ENCODE measurements at regions not wholly inside any gene's neighbourhood (a gene's known extent, or its start where the extent isn't known, plus 50 kb on each side); places are given as distances from the start of the nearest gene placed in this dataset.

DNA sequence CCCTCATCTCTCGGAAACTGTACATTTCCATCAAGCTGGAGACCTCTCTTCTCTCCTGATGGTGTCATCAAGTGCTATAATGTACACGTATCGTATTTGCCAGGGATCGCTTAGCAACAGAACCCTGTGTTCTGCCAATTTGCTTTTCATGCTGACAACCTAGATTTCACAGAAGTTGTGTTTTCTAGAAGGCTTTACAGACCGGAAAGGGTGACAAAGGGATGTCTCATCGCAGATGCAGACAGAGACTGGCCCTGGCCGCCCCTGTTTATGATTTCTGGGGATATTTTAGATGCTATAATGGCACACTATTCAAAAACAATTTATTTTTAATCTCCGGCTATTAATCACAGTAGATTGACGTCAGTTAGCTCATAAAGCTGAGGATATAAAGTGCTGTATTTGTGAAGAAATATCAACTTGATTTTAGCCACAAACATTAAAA, 291.4 kb downstream of the IRS2 start:
- Mint-ChIP-seq H3K4me1 (no peaks in the 10 kb centered on the region), H3K27me3 (no peaks in the 10 kb centered on the region), H3K27ac (no peak overlapping the region), H3K4me3 (no peak overlapping the region), H3K9me3 (no peaks in the 10 kb centered on the region), H3K36me3 (ENCODE audit: low read depth) (no peaks in the 10 kb centered on the region)
- POLR2A ChIA-PET = no interaction called here
- CTCF ChIA-PET = no interaction called here
- DNase-seq = no peak

DNA sequence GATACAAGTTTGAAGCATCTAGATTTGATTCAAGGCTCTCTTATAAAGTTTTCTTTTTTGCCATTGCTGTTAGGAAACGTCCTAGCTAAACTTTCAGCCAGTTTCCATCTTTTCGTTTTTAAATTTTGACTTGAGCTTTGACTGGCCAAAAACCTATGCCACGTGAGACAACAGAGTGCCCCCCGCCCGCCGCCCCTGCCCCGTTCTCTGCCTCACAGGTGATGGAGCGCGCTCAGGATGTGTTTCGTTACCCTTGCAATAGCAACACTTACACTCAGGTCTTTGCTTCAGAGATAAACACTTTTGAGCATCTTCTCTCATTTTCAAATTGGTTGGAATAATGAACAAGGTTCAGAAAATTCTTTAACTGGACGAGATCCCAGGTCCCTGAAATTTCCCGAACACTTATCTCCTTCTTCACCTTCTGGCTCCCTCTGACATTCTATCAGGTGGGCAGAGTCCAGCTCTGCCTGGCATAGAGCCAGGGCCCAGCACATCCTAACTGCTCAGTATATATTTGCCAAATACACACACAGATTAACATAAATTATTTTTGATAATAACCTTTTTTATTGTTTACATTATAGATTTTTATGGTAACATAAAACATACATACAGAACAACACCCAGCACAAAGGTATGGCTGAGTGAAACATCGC, 301.1 kb downstream of the IRS2 start:
- Mint-ChIP-seq H3K27ac (no peak overlapping the region), H3K4me3 (no peak overlapping the region), H3K4me1 (no peaks in the 10 kb centered on the region), H3K27me3 (no peaks in the 10 kb centered on the region), H3K36me3 (ENCODE audit: low read depth) (no peaks in the 10 kb centered on the region), H3K9me3 (no peaks in the 10 kb centered on the region)
- CTCF ChIA-PET = no interaction called here
- POLR2A ChIA-PET = no interaction called here
- DNase-seq = no peak

DNA sequence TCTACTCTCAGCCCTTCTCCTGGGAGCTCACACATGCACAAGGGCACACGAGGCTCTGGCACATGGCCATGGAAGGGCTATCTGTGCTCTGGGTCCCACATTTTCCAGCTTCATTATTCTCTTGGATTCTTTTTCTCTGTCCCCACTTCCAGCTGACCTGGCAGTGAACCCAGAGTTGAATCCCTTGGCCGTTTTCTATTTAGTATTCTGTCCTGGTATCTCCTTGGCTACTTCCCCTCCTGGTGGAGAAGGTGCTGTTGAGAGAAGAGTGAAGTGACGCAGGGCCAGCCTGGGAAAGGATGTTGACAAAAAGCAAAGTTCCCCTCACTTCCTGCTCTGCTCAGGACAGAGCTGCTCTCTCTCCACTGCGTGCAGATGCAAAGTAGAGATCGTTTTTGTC, 303.1 kb downstream of the IRS2 start:
- H3K27me3 Mint-ChIP-seq = no peaks in the 10 kb centered on the region
- no peaks in the 10 kb centered on the region for H3K4me1 Mint-ChIP-seq
- DNase-seq = no peak
- H3K36me3 Mint-ChIP-seq (ENCODE audit: low read depth) = no peaks in the 10 kb centered on the region
- H3K9me3 Mint-ChIP-seq = no peaks in the 10 kb centered on the region
- ChIA-PET CTCF (no interaction called here), POLR2A (no interaction called here)
- no peak overlapping the region for H3K27ac Mint-ChIP-seq
- H3K4me3 Mint-ChIP-seq = no peak overlapping the region

DNA sequence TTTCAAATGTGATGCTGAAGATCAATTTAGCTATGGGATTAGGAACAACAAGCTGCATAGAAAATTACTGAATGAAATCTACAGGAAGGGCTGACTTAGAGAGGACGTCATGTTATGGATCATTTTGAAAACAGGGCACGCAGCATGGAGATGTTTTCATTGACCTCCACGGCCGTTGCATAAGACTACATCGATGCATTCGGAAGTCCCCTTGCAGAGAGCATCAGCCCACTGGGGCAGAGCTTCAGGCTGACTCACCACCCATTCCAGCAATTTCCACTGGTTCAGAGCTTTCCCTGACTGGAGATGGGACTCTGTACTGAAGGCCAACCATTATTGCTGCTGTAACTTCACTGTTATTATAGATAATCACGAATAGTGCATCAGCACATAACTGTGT, 305.3 kb downstream of the IRS2 start:
- no peak overlapping the region for H3K4me3 Mint-ChIP-seq
- H3K36me3 Mint-ChIP-seq (ENCODE audit: low read depth) = no peaks in the 10 kb centered on the region
- CTCF ChIA-PET = interaction anchor here (0.9 kb wide), 1 partner anchor 635 kb away, joined by 4 read pairs; no protein-coding TSS in a partner anchor
- POLR2A ChIA-PET = no interaction called here
- no peaks in the 10 kb centered on the region for H3K4me1 Mint-ChIP-seq
- no peak overlapping the region for H3K27ac Mint-ChIP-seq
- H3K9me3 Mint-ChIP-seq = no peaks in the 10 kb centered on the region
- no peaks in the 10 kb centered on the region for H3K27me3 Mint-ChIP-seq
- DNase-seq = no peak

DNA sequence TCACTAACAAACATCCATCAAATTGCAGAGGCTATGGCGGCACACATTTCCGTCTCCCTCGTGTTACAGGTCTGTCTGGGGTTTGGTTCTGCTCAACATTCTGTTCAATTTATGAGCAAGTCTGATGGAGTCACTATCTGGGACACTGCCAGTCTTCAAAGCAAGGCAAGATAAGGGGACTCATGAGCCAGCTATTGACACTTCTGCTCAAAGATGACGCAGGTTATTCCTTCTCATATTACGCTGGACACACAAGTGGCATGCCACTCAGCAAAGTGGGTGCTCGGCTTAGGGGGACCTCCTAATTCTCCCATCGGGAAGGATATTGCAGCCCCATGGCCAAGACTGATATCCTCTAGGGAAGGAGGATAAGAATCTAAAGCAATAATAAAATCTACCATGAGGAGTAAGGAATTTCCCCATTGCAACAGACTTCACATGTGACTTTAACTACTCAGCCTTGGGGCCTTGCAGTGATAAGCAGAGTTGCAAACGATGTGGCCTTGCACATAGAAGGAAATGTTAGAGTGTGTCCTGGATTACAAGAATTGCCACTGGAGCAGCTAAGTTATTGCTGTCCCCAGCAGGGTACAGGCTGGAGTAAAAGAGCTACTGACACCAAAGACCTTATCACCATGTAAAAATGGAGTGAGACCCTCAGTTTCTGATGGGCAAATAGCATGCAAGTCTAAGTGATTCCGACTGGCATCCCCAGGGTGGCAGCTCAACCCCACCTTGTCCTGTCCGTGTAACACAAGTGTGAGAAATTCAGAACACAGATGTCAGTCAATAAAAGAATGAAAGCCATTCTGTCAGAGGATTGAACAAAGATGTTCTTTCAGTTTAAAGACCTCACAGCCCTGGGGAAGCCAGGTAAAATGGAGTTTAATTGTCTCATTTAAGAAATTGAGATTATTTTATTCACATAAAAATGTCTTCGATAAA, 306.1 kb downstream of the IRS2 start:
- CTCF ChIA-PET = interaction anchor here (0.9 kb wide), 1 partner anchor 636 kb away, joined by 4 read pairs; no protein-coding TSS in a partner anchor
- Mint-ChIP-seq H3K4me3 (no peak overlapping the region), H3K27ac (no peak overlapping the region), H3K36me3 (ENCODE audit: low read depth) (no peaks in the 10 kb centered on the region), H3K9me3 (no peaks in the 10 kb centered on the region), H3K27me3 (no peaks in the 10 kb centered on the region), H3K4me1 (no peaks in the 10 kb centered on the region)
- POLR2A ChIA-PET = no interaction called here
- DNase-seq = no peak

DNA sequence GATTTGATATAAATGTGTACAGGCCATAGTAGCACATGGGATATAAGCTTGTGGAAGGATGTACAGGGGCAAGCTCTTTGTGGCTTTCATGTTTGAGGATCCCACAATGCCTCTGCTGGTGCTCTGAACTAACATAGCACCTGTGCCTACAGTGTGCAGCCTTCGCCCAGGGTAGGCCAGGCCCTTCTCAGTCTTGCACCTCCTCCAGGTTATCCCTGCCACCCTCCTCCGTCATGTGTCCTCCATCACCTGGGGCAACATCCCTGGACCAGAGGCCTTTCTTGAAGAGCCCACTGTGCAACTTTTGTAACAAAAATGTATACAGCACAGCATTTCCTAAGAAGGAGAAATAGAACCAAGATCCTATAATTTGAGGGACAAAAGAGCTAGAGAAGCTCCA, 306.8 kb downstream of the IRS2 start:
- Mint-ChIP-seq H3K27me3 (no peaks in the 10 kb centered on the region), H3K4me1 (no peaks in the 10 kb centered on the region), H3K27ac (no peak overlapping the region)

DNA sequence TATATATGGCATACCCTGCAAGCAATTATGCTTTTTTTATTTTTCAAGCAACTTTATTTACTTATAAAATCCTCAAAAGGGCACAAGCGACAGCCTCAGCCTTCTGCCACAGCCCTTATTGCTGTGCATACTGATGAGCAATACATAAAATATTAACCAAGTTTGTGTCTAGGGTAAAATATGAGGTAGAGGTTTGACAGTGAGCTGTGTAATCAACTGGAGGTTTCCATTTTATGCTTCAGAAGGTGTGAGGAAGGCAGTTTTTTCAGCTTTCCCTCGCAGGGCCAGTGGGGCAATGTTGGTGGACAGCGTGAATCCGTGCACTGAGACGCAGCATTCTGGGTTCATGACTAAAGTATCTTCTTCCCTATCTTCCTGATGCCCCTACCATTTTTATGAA, 310.4 kb downstream of the IRS2 start:
- Mint-ChIP-seq H3K27ac (no peak overlapping the region), H3K36me3 (ENCODE audit: low read depth) (no peaks in the 10 kb centered on the region), H3K27me3 (no peaks in the 10 kb centered on the region), H3K9me3 (no peaks in the 10 kb centered on the region), H3K4me3 (no peak overlapping the region), H3K4me1 (no peaks in the 10 kb centered on the region)
- POLR2A ChIA-PET = no interaction called here
- DNase-seq = no peak
- CTCF ChIA-PET = no interaction called here

More for the DNA sequence above, 306.8 kb downstream of the IRS2 start:
- H3K4me3 Mint-ChIP-seq = no peak overlapping the region
- ChIA-PET POLR2A (no interaction called here), CTCF (no interaction called here)
- no peaks in the 10 kb centered on the region for H3K9me3 Mint-ChIP-seq
- no peak for DNase-seq
- no peaks in the 10 kb centered on the region for H3K36me3 Mint-ChIP-seq (ENCODE audit: low read depth)

DNA sequence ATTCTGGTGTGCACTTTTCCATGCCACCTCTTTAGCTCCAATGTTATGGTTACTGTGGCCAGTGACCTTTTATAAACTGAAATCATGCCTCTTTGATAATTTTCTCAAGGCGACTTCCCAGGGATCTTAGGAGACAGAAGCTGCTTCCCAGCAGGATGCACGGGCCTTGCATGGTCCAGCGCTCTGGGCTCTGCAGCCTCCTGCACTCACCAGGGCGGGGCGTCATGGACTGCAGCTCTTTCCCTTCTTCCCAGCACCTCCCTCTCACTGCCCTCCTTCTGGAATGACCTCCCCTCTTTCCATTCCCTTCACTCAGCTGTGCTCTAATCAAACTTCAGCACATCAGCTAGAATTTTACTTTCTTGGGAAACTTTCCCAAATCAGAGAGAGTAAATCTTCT, 318.3 kb downstream of the IRS2 start:
- Mint-ChIP-seq H3K4me1 (no peaks in the 10 kb centered on the region), H3K36me3 (ENCODE audit: low read depth) (no peaks in the 10 kb centered on the region), H3K4me3 (no peak overlapping the region), H3K27ac (no peak overlapping the region), H3K9me3 (no peaks in the 10 kb centered on the region), H3K27me3 (no peaks in the 10 kb centered on the region)
- DNase-seq = no peak
- CTCF ChIA-PET = interaction anchor here (1.2 kb wide), 1 partner anchor 11 kb away, joined by 3 read pairs; no protein-coding TSS in a partner anchor
- POLR2A ChIA-PET = no interaction called here

DNA sequence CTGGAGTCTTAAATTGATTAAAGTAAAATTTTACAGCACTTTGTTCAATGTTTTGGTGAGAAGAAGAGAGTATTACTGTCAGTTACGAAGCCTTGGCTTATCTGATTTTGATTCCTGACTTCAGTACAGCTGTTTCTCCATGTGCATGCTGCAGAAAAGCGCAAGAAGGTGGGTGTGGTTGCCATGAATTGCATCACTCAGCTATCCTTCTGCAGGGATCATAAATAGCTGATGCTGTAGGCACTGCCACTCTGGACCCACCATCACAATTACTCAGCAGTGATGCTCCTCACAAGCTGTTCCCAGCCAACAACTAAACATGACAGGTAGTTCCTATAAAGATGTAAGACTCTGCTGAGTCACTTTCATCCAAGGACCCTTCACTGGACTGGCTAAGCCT, 321.2 kb downstream of the IRS2 start:
- H3K4me3 Mint-ChIP-seq = no peak overlapping the region
- H3K27ac Mint-ChIP-seq = no peak overlapping the region
- no peaks in the 10 kb centered on the region for H3K27me3 Mint-ChIP-seq
- ChIA-PET CTCF (no interaction called here), POLR2A (no interaction called here)
- H3K36me3 Mint-ChIP-seq (ENCODE audit: low read depth) = no peaks in the 10 kb centered on the region
- no peak for DNase-seq
- H3K9me3 Mint-ChIP-seq = no peaks in the 10 kb centered on the region
- no peaks in the 10 kb centered on the region for H3K4me1 Mint-ChIP-seq

DNA sequence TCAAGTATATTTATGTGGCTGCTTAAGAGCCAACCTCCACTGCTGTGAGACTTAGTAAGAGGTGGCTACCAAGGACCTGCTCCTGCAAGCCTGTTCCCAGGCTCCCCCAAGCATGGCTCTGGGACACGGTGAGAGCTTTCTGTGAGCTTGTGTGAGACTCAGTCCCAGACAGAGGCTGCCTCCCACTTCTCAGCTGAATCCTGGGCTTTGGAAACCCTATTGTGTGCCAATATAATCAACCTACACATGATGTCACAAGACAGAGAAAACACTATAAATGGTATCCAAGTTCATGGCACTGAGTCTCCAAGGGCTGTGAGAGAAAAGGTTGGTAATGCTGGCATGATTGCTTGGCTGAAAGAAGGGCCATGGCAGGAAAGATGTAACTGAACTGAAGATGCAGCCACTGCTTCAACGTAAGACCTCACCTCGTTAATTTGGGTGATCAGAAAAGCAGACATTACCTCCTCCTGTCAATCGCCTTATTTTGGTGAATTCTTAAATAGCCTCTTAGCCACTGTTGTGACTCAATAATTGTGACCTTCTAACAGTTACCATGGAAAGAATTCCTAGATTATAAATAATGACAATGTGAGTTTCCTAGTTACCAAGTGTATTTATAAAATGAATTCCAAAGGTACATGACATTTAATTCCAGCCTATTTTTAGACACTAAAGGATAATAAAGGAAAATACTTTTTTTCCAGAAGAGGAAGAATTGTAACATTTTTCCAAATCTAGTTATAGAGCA, 332.0 kb downstream of the IRS2 start:
- ChIA-PET CTCF (no interaction called here), POLR2A (no interaction called here)
- no peaks in the 10 kb centered on the region for H3K9me3 Mint-ChIP-seq
- no peaks in the 10 kb centered on the region for H3K36me3 Mint-ChIP-seq (ENCODE audit: low read depth)
- H3K4me1 Mint-ChIP-seq = no peaks in the 10 kb centered on the region
- no peak for DNase-seq
- no peak overlapping the region for H3K27ac Mint-ChIP-seq
- no peaks in the 10 kb centered on the region for H3K27me3 Mint-ChIP-seq
- H3K4me3 Mint-ChIP-seq = no peak overlapping the region

DNA sequence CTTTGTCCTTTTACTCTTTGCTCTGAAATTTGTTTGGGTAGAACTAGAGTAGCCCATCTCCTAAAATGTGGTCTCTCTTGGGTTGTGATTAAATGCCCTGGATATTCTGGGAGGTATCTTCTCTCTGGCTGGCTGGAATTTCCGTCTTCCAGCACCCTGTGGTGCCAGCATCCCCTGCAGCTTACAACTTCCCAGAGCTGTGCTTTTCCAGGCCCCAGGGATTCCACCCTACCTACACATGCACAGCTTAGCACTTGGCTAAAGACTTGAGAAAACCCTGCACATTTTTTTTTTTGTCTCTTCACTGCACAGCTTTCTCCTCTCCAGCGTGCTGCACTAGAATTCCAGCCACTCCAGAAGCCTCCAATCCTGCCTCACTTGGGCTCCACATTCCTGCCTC, 334.7 kb downstream of the IRS2 start:
- H3K27ac Mint-ChIP-seq = no peak overlapping the region
- H3K4me3 Mint-ChIP-seq = no peak overlapping the region
- H3K36me3 Mint-ChIP-seq (ENCODE audit: low read depth) = no peaks in the 10 kb centered on the region
- H3K27me3 Mint-ChIP-seq = no peaks in the 10 kb centered on the region
- DNase-seq = no peak
- no peaks in the 10 kb centered on the region for H3K9me3 Mint-ChIP-seq
- ChIA-PET POLR2A (no interaction called here), CTCF (no interaction called here)
- no peaks in the 10 kb centered on the region for H3K4me1 Mint-ChIP-seq

DNA sequence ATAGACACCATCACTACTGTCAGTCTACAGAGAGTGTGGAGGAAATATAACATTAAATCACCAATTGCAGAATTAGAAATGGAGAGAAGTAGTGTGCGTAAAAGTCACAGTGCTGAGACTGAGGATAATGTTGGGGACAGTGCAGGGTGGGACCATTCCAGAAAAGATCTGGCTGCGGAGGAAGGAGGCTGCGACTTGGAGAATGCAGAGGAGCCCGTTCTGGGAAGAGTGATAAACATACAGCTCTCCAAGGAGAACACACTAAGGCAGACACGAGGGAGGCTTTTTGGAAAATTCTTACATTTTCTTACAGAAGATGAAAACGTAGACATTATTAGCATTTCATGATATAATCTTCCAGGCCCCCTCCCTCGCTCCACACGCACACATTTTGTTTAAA, 337.8 kb downstream of the IRS2 start:
- POLR2A ChIA-PET = no interaction called here
- CTCF ChIA-PET = no interaction called here
- Mint-ChIP-seq H3K4me1 (no peaks in the 10 kb centered on the region), H3K27me3 (no peaks in the 10 kb centered on the region), H3K27ac (no peak overlapping the region), H3K36me3 (ENCODE audit: low read depth) (no peaks in the 10 kb centered on the region), H3K9me3 (no peaks in the 10 kb centered on the region), H3K4me3 (no peak overlapping the region)
- no peak for DNase-seq

DNA sequence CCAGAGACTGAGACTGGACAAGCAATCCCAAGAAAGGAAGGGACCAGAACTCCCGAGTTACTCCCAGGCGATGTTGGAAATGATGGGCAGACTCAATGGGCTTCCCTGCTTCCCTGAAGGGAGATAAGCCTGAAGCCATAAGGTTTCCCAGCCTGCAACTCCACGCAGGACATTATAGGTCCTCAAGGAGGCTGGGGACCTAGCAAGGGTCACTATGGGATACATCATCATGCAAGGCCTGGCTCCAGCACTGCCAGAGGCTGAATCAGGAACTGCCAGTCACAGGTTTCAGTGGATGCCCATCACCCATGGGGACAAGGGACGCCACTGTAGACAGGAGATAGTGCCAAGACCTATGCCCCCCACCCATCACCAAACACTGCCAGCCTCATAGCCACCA, 338.7 kb downstream of the IRS2 start:
- no peaks in the 10 kb centered on the region for H3K36me3 Mint-ChIP-seq (ENCODE audit: low read depth)
- ChIA-PET POLR2A (no interaction called here), CTCF (no interaction called here)
- H3K9me3 Mint-ChIP-seq = no peaks in the 10 kb centered on the region
- H3K4me3 Mint-ChIP-seq = no peak overlapping the region
- no peak for DNase-seq
- no peaks in the 10 kb centered on the region for H3K27me3 Mint-ChIP-seq
- no peak overlapping the region for H3K27ac Mint-ChIP-seq
- H3K4me1 Mint-ChIP-seq = no peaks in the 10 kb centered on the region

Data from activated CD4-positive, alpha-beta memory T cell treated with anti-CD3 and anti-CD28 coated beads, Interleukin-2, amount 10 ng/mL, durations not matched to agents 7 days and 5 days (primary cell).